Smooth muscle cell (in vitro differentiated cells): ENCODE measurements at regions not wholly inside any gene's neighbourhood (a gene's known extent, or its start where the extent isn't known, plus 50 kb on each side); places are given as distances from the start of the nearest gene placed in this dataset.

Source experiments
- DNase-seq: peaks from one replicate; lab custom pipeline; 2025; ENCODE audit not compliant: unreplicated experiment; lab: John Stamatoyannopoulos, UW
- H2AFZ ChIP-seq: fragments of 200-600 bp; sonication (generic); 2 replicates; pipeline ENCODE4 v1.6.0; 2016; ENCODE audit warnings: antibody characterized with exemption, low read depth, mild to moderate bottlenecking
- H3F3A ChIP-seq: fragments of 200-600 bp; sonication (generic); 2 replicates; pipeline ENCODE4 v1.6.0; 2017; ENCODE audit warnings: antibody characterized with exemption, low read depth
- H3K27ac ChIP-seq: fragments of 200-600 bp; sonication (generic); 2 replicates; pipeline ENCODE4 v1.5.1; 2016; ENCODE audit warnings: low read depth, mild to moderate bottlenecking
- H3K27me3 ChIP-seq: fragments of 200-600 bp; sonication (generic); 2 replicates; pipeline ENCODE4 v1.6.1; 2016; ENCODE audit warnings: low read depth, mild to moderate bottlenecking
- H3K36me3 ChIP-seq: fragments of 200-600 bp; sonication (generic); 2 replicates; pipeline ENCODE4 v1.5.1; 2016; ENCODE audit warnings: low read depth
- H3K4me1 ChIP-seq: fragments of 200-600 bp; sonication (generic); 2 replicates; pipeline ENCODE4 v1.5.1; 2016; ENCODE audit warnings: low read depth
- H3K4me2 ChIP-seq: fragments of 200-600 bp; sonication (generic); 2 replicates; pipeline ENCODE4 v1.6.0; 2016; ENCODE audit warnings: mild to moderate bottlenecking
- H3K4me3 ChIP-seq: fragments of 200-600 bp; sonication (generic); 2 replicates; pipeline ENCODE4 v1.5.1; 2016; ENCODE audit warnings: mild to moderate bottlenecking
- H3K79me2 ChIP-seq: fragments of 200-600 bp; sonication (generic); 2 replicates; pipeline ENCODE4 v1.6.0; 2016; ENCODE audit warnings: low read depth, mild to moderate bottlenecking
- H3K9ac ChIP-seq: fragments of 200-600 bp; sonication (generic); 2 replicates; pipeline ENCODE4 v1.6.0; 2016; ENCODE audit warnings: low read depth
- H3K9me3 ChIP-seq: fragments of 200-600 bp; sonication (generic); replicated peaks from 2 replicates; pipeline ENCODE4 v1.5.1; 2016; ENCODE audit warnings: low read depth
- H4K20me1 ChIP-seq: fragments of 200-600 bp; sonication (generic); 2 replicates; pipeline ENCODE4 v1.6.0; 2016; ENCODE audit warnings: low read depth
- CTCF ChIP-seq: fragments of 200-600 bp; sonication (generic); IDR thresholded peaks from 2 replicates; pipeline ENCODE4 v1.5.1; 2017; ENCODE audit warnings: borderline replicate concordance, mild to moderate bottlenecking, antibody characterized with exemption; ENCODE audit not compliant: insufficient read depth, poor library complexity, severe bottlenecking
- WGBS: methylation state at CpG from one replicate; pipeline ENCODE4 v1.1.7; 2016; ENCODE audit warnings: low lambda C conversion rate; 5-methylcytosine and 5-hydroxymethylcytosine counted together

- Histone ChIP-seq H3K27me3 (no peaks in the 10 kb centered on the region), H3K4me2 (no peak overlapping the region), H3K4me3 (no peak overlapping the region), H2AFZ (no peak overlapping the region), H4K20me1 (no peaks in the 10 kb centered on the region), H3K9ac (no peak overlapping the region), H3K36me3 (no peaks in the 10 kb centered on the region), H3K79me2 (no peaks in the 10 kb centered on the region), H3K9me3 (no peaks in the 10 kb centered on the region), H3K4me1 (no peaks in the 10 kb centered on the region), H3F3A (no peaks in the 10 kb centered on the region), H3K27ac (no peak overlapping the region)
- no peak for DNase-seq
- WGBS: 98% methylated on average over 5 of the region's 6 CpGs
- no peak for TF ChIP-seq CTCF
These were observed 252.1 kb downstream of the RBM43 start for GRCh38 chr2:151009437-151010175.

- no peak overlapping the region for H3K4me3 ChIP-seq
- H4K20me1 ChIP-seq: no peaks in the 10 kb centered on the region
- no peak overlapping the region for H3K4me2 ChIP-seq
- no peaks in the 10 kb centered on the region for H3K27me3 ChIP-seq
- no peaks in the 10 kb centered on the region for H3K4me1 ChIP-seq
- WGBS: 93% methylated on average over 6 of the region's 6 CpGs
- no peak overlapping the region for H2AFZ ChIP-seq
- no peak overlapping the region for H3K27ac ChIP-seq
- H3K9ac ChIP-seq: no peak overlapping the region
- no peak for DNase-seq
- no peaks in the 10 kb centered on the region for H3K9me3 ChIP-seq
- TF ChIP-seq CTCF: no peak
- no peaks in the 10 kb centered on the region for H3K36me3 ChIP-seq
- no peaks in the 10 kb centered on the region for H3K79me2 ChIP-seq
- H3F3A ChIP-seq: no peaks in the 10 kb centered on the region
These were observed 254.3 kb downstream of the RBM43 start for GRCh38 chr2:151007365-151007764.

- Histone ChIP-seq H3K79me2 (no peaks in the 10 kb centered on the region), H3F3A (no peaks in the 10 kb centered on the region), H3K27ac (no peak overlapping the region), H3K4me3 (no peak overlapping the region), H3K9ac (no peak overlapping the region), H3K27me3 (no peaks in the 10 kb centered on the region), H3K4me1 (no peaks in the 10 kb centered on the region), H3K4me2 (no peak overlapping the region), H2AFZ (no peak overlapping the region), H3K9me3 (no peaks in the 10 kb centered on the region), H4K20me1 (no peaks in the 10 kb centered on the region), H3K36me3 (no peaks in the 10 kb centered on the region)
- no peak for DNase-seq
- 98% methylated on average over 5 of the region's 5 CpGs for WGBS
- no peak for TF ChIP-seq CTCF
These were observed 258.6 kb downstream of the RBM43 start for GRCh38 chr2:151002959-151003600.
